Sigmoid colon (tissue), 4 donors: ENCODE measurements at regions not wholly inside any gene's neighbourhood (a gene's known extent, or its start where the extent isn't known, plus 50 kb on each side); places are given as distances from the start of the nearest gene placed in this dataset.

Source experiments
- EP300 ChIP-seq, 4 donors: sonication (generic); formaldehyde crosslinking; IDR thresholded peaks; one replicate each; pipeline ENCODE4 v1.6.1; 2017; ENCODE audit warnings: antibody characterized with exemption in 4 of 4
- POLR2A ChIP-seq, 2 donors: fragments of 450-650 bp; IDR thresholded peaks; one replicate each; pipeline ENCODE4 v1.6.1; 2016; ENCODE audit warnings: antibody characterized with exemption in 2 of 2, mild to moderate bottlenecking in 2 of 2, moderate library complexity in 2 of 2
- POLR2AphosphoS5 ChIP-seq, 4 donors: sonication (generic); formaldehyde crosslinking; IDR thresholded peaks; one replicate each; pipeline ENCODE4 v1.6.1; 2017; ENCODE audit warnings: antibody characterized with exemption in 4 of 4
- TF ChIP-seq, protein P1 (sequence below), 4 experiments: fragments of 450-650 bp in 3 of 4; fragments of 200-600 bp in 1 of 4; IDR thresholded peaks; one replicate each; pipeline ENCODE4 v1.5.1; 2016 to 2019; ENCODE audit warnings: antibody characterized with exemption in 4 of 4, mild to moderate bottlenecking in 3 of 4, moderate library complexity in 2 of 4

- TF ChIP-seq, protein P1, sequence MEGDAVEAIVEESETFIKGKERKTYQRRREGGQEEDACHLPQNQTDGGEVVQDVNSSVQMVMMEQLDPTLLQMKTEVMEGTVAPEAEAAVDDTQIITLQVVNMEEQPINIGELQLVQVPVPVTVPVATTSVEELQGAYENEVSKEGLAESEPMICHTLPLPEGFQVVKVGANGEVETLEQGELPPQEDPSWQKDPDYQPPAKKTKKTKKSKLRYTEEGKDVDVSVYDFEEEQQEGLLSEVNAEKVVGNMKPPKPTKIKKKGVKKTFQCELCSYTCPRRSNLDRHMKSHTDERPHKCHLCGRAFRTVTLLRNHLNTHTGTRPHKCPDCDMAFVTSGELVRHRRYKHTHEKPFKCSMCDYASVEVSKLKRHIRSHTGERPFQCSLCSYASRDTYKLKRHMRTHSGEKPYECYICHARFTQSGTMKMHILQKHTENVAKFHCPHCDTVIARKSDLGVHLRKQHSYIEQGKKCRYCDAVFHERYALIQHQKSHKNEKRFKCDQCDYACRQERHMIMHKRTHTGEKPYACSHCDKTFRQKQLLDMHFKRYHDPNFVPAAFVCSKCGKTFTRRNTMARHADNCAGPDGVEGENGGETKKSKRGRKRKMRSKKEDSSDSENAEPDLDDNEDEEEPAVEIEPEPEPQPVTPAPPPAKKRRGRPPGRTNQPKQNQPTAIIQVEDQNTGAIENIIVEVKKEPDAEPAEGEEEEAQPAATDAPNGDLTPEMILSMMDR (IDR thresholded peaks at IDR 0.05) = no peak
- no peak for TF ChIP-seq POLR2A (IDR thresholded peaks at IDR 0.05)
- TF ChIP-seq POLR2AphosphoS5 (IDR thresholded peaks at IDR 0.05) = no peak
- TF ChIP-seq EP300 (IDR thresholded peaks at IDR 0.05) = no peak
Observed at GRCh38 chr12:13471471-13471870, 274.9 kb downstream of the EMP1 start.
